Coronary artery (tissue), 2 donors: ENCODE measurements at regions not wholly inside any gene's neighbourhood (a gene's known extent, or its start where the extent isn't known, plus 50 kb on each side); places are given as distances from the start of the nearest gene placed in this dataset.

Experiments used
- DNase-seq: peaks from one replicate; pipeline ENCODE4 v3.0.0-alpha.2; 2017; ENCODE audit warnings: low spot score
- H3K27ac ChIP-seq, 2 donors: fragments of 200-600 bp; sonication (generic); one replicate each; pipeline ENCODE4 v1.5.1; 2016 to 2019
- H3K4me3 ChIP-seq: fragments of 200-600 bp; sonication (generic); 2 replicates; pipeline ENCODE4 v1.5.1; 2016; ENCODE audit warnings: mild to moderate bottlenecking, moderate library complexity
- TF ChIP-seq, protein P1 (sequence below): fragments of 200-600 bp; sonication (generic); IDR thresholded peaks from one replicate; pipeline ENCODE4 v1.5.1; 2019; ENCODE audit warnings: antibody characterized with exemption

DNA sequence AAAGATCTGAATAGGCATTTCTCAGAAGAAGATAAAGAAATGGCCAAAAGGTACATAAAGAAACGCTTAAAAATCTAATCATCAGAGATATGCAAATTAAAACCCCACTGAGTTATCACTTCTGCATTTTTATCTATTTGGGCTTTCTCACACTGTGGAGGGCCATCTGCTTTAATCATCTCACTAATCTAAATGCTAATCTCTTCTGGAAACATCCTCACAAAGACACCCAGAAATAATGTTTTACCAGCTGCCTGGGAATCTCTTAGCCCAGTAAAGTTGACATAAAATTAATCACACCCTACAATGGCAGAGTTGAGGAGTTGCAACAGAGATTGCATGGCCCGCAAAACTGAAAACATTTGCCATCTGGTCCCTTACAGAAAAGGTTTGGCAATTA lies 407.9 kb upstream of the CYLC2 start:
- Histone ChIP-seq H3K27ac (no peak overlapping the region), H3K4me3 (no peak overlapping the region)
- no peak for DNase-seq
- TF ChIP-seq, protein P1, sequence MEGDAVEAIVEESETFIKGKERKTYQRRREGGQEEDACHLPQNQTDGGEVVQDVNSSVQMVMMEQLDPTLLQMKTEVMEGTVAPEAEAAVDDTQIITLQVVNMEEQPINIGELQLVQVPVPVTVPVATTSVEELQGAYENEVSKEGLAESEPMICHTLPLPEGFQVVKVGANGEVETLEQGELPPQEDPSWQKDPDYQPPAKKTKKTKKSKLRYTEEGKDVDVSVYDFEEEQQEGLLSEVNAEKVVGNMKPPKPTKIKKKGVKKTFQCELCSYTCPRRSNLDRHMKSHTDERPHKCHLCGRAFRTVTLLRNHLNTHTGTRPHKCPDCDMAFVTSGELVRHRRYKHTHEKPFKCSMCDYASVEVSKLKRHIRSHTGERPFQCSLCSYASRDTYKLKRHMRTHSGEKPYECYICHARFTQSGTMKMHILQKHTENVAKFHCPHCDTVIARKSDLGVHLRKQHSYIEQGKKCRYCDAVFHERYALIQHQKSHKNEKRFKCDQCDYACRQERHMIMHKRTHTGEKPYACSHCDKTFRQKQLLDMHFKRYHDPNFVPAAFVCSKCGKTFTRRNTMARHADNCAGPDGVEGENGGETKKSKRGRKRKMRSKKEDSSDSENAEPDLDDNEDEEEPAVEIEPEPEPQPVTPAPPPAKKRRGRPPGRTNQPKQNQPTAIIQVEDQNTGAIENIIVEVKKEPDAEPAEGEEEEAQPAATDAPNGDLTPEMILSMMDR: no peak

DNA sequence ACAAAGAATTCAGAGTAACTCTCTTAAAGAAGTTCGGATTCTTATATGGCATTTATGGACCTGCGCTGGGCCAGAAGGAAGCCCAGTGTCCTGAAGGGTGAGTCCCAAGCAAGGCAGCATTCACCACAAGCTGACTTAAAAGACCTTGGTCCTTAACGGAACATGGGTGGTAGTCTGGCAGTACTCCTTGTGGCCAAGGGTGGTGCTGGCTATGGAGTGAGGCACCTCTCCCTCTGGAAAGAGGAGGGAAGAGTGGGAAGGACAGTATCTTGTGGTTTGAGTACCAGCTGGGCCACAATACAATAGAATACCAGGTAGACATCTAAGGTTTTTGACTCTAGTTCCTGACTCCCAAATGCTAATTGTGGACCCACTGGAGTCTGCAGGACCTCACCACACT lies 425.7 kb upstream of the CYLC2 start:
- no peak for DNase-seq
- H3K4me3 ChIP-seq: no peak overlapping the region
- no peak overlapping the region for H3K27ac ChIP-seq
- TF ChIP-seq, protein P1: no peak

DNA sequence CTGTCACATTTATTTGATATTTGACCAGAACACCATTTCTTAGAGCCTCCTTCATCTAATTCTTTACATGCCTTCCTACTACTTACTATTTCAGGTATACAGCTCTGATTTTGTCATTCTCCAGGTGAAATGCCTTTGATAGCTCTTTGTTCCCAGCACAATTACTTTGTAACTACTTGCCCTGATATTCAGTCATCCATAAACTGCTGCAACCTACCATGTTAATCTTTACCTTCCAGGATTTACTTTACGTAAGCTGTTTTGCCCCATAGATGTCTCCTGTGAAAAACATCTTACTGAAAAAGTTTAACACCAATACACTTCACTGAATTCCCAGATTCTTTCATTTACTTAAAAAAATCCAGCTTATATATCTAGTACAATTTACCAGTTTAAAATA lies 443.8 kb upstream of the CYLC2 start:
- Histone ChIP-seq H3K27ac (no peak overlapping the region), H3K4me3 (no peak overlapping the region)
- no peak for DNase-seq
- TF ChIP-seq, protein P1: no peak

DNA sequence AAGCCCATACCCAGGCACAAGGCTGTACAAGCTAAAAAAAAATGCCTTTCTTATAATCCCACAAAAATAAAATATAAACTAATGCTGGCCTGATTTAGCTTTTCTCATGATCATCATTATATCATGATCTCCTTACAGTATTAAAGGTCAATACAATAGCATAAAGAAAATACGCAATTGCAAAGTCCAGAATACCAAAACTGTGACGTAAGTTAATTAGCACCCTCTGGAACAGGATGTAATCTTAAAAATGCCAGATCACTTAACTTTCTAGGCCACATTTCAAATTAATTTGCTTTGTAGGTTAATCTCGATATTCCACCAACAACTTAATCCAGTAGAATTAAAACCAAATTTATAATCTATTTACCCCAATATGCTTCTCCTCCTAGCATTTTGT lies 444.2 kb upstream of the CYLC2 start:
- no peak for DNase-seq
- TF ChIP-seq, protein P1: no peak
- Histone ChIP-seq H3K4me3 (no peak overlapping the region), H3K27ac (no peak overlapping the region)

DNA sequence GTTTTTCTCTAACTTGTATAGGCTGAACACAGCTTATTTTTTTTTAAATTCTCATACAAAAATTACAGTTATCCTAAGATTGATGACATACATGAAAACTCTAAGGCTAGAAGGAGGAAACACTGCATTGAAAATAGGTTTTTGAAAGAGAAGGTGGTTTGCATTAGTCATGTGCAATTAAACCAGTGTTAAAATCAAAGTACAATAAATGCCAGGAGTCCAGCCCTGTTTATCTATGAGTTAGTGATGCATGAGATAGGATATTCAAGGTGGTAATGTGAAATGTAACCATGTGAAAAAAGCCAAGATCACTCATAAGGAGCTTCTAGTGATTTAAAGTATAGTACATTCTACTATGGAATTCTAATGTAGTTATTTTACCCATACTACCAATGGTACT lies 444.9 kb upstream of the CYLC2 start:
- DNase-seq: no peak
- TF ChIP-seq, protein P1: no peak
- Histone ChIP-seq H3K4me3 (no peak overlapping the region), H3K27ac (no peak overlapping the region)

DNA sequence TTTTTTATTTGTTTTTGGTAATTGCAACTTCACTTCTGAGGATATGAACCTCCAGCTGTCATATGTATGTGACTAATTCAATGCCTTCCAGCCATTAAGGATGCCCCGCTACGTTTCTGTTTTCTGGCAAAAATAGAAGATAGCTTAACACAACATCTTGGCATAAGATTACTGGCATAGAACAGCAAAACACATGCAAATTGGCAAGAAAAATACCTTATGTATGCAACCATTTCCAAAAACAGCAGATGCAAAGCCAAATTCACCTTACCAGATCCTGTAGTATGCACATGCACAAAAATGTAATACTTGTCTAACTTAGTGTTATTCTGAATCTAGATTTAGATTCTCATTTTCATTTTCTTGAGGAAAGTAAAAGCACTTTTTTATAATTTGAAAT lies 461.1 kb upstream of the CYLC2 start:
- no peak overlapping the region for H3K27ac ChIP-seq
- TF ChIP-seq, protein P1: no peak
- no peak for DNase-seq
- H3K4me3 ChIP-seq: no peak overlapping the region

DNA sequence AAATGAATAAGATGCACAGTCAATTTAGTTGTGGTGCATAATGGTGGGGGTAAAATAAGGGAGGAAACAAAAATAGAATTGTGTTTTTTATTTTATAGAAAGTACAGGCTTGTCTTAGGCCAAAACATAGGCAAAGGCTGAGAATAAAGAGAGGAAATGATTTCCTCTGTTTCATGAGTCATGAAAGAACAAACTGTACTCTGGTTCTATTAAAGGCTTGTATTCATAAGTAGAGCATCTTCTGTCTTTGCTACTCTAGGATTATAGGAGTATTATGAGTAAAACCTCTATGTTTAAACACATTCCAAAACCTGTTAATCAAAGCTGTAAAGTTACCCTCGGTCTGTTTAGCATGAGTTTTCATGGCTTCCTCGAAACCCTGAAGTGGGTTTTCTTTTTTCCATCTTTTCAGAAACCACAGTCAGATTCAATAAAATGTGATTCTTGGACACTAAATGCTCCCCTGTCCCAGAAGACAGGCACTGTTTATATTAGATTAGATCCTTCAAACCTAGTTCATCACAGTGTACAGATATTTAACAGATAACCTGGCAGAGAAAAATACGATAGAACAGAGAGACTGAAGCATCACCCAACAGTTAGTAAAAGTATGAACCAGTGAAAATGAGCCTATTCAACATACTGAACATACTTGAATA lies 473.9 kb upstream of the CYLC2 start:
- no peak overlapping the region for H3K4me3 ChIP-seq
- H3K27ac ChIP-seq: no peak overlapping the region
- TF ChIP-seq, protein P1: no peak
- no peak for DNase-seq
